Activated CD8-positive, alpha-beta memory T cell treated with anti-CD3 and anti-CD28 coated beads for 1 hour (primary cell): ENCODE measurements at regions not wholly inside any gene's neighbourhood (a gene's known extent, or its start where the extent isn't known, plus 50 kb on each side); places are given as distances from the start of the nearest gene placed in this dataset.
"Not testable (repeated sequence)": the region's sequence is repeated elsewhere in the genome, so short reads cannot be mapped to it uniquely, and the experiment has no call there.

Source experiments
- DNase-seq, 2 donors: peaks; one replicate each; pipeline ENCODE4 v3.0.0-alpha.2; 2020; ENCODE audit warnings: low read depth in 1 of 2; ENCODE audit errors: extremely low read depth in 1 of 2

- no peak for DNase-seq
These were observed 175.2 kb upstream of the ARID1B start for GRCh38 chr6:156602066-156602385.

DNA sequence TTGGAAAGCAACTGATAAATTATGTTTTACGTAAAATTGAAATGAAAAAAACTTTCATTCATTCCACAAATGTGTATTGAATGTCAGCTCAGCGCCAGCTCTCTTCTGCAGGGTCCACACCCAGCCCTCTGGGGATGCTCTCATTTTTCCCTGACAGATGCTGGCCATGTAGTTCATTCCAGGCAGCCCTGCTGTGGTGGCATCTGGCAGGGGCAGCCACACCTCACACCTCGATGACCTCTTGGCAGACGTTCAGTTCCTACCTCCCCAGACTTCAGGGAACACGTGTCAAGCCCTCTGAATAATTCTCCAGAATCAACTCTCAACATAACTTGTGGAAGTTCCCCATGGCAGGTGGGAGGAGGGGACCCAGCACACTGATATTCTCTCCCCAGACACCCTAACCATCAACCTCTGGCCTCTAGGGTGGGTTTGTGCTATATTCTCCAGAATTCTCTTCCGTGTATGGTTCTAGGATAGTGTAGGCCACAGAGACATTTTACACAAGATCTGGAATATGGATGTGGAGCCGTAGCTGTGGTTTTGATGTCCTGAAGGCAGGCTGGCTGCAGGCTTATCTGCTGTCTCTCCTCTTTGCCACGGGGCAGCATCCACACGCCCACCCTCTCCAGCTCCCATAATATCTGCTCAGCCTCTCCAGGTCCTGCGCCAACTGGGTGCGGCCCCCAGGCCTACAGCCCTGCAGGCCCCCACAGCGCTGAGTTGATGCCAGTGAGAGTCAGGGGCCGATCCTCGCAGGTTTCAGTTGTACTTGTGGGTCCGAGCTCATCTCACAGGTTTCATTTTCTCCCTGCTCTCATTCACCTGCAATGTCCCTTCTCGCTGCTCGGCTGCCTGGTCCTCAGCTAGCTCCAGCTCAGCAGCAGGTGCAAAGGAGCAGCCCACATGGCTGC, 175.8 kb upstream of the ARID1B start:
- no peak for DNase-seq

DNA sequence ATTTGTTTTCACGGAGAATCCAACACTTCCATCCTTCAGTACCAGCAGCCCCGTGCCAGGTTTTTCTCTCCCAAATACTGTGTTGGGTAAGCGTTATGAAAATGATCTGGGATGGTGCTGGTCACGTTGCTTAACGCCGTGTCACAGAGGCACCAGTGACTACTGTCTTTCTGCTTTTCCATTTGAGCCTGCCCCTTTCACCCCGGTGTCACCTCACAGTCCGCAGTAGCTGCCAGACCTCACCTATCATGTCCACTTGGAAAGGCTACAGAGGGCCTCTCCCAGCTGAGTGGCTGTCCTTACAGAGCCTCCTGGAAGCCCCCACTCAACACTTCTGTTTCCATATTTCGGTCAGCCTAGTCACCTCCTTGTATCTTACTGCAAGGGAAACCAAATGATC, 176.5 kb upstream of the ARID1B start:
- DNase-seq = no peak

DNA sequence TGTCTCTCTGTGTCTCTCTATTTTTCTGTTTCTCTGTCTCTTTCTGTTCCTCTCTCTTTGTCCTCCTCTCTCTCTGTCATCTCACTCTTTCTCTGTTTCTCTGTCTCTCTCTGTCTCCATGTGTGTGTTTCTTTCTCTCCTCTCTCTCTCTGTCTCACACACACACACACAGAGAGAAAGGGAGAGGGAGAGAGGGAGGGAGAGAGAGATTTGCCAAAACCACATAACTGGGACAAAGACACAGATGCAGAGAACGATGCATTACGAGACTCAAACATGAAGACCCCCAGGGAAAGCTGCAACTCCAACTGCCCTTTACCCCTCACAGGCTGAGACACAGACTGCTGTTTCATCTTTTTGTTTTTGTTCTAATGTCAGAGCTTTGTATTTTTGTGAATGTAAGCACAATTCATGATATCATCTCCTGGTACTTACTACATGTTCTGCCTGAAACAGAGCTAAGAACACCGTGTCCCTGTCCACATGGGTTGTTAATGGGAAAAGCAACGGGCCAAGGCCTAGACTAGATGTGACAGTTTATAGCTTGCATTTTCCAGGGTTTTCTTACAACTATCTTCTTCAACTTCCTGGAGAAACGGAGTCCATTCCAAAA, 177.1 kb upstream of the ARID1B start:
- DNase-seq = no peak

DNA sequence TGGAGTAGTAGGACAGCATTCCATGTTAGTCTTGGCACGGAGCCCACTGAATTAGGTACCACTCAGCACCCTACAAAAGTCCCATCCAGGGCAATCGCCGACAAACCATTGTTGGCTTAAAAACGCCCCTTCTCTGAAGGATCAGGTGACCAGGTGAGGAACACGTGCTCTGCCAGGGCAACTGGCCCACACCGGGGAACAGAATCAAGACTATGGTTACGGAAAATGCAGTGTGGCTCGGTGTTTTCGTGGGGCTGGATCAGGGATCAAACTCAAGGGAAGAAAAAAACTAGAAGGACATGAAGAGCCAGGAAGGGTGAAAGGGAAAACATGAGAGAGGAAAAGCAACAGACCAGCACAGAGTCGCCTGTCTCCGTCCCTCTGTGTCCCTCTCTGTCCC, 177.8 kb upstream of the ARID1B start:
- DNase-seq = no peak

DNA sequence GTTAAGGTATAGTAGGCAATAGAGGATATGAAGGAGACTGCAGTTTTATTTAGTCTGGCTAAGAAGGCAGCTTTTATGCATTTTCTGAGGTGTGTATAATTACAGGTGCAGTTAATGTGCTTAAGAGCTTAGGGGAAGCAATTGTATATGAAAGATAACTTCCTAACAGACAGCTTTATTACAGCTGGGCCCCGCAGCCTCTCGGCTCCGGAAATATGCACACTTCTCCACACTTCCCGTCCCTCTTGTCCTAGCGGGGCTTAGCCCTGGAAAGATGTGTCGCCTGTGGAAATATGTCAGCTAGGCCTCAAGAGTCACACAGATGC, 178.4 kb upstream of the ARID1B start:
- no peak for DNase-seq

- DNase-seq = no peak
These were observed 178.9 kb upstream of the ARID1B start for GRCh38 chr6:156598071-156598854.

GRCh38 chr6:156597095-156597494, 180.1 kb upstream of the ARID1B start:
- DNase-seq = no peak

DNA sequence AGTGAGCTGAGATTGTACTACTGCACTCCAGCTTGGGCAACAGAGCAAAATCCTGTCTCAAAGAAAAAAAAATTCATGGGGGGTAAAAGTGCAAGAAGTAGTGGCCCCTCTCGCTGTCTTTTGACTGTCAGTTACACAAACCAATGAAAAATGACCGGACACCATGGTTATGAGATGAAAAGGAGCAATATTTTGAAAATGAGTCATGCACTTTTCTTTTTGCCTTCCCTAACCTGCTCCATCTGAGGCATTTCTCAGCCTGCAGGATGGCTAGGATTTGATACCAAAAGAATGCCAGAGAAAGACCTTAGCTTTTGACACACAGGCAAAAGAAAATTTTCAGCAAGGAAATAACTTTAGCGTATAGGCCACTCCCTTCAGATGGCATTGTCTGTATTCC, 181.7 kb upstream of the ARID1B start:
- no peak for DNase-seq

- no peak for DNase-seq
These were observed 183.3 kb upstream of the ARID1B start for GRCh38 chr6:156593893-156594292.

- no peak for DNase-seq
These were observed 184.1 kb upstream of the ARID1B start for GRCh38 chr6:156593127-156593526.

- DNase-seq = no peak
These were observed 186.7 kb upstream of the ARID1B start for GRCh38 chr6:156590482-156590881.

DNA sequence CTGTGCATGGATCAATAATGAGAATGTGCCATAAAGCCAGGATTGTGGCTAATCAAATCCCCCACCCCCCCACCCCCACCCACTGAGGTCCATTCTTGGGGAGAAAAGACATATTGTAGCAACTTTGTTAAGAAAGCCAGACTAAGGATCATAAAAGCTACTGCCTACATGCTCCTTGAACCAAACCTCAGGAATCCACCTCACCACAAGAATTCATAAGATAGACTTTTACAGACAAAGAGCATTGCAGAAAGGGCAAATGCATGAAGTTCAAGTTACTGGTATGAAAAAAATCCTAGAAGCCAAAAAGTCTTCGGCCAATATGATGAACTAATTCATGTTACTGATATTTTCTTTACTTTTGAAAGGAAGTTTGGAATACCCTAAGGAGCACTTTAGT, 187.9 kb upstream of the ARID1B start:
- DNase-seq = no peak

- DNase-seq = no peak
These were observed 189.4 kb upstream of the ARID1B start for GRCh38 chr6:156587751-156588301.

DNA sequence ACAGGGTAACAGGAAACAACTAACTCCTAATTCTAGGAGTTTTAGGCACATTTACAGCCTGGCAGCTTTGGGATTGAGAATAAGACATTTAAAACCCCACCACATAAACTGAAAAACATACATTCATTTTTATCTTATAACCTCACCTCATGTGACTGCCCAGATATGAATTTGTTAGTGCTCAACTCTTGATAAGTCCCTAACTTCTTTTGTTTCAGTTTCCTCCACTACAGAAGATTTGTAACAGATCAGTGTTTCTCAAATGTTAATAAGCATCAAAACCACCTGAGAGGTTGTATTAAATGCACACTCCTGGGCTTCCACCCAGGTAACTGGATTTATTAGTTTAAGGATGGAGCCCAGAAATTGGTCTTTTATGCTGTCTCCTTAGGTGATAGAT, 190.1 kb upstream of the ARID1B start:
- DNase-seq = no peak

DNA sequence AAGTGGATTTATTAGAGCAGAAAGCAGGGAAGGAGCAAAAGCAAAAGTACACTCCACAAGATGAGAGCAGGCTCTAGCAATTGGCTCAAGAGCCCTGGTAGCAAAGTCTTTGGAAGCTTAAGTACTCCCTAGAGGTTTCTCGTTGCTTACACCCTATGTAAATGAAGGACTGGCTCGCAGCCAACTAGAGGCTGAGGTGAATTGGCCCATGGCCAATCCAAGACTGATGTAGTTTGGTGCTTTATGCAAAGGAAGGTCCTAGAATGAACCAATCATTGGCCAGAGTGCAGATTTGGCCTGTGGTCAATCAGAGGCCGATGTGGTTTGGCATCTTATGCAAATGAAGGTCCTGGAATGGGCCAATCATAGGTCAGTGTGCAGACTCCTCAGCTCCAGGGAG, 191.3 kb upstream of the ARID1B start:
- no peak for DNase-seq

DNA sequence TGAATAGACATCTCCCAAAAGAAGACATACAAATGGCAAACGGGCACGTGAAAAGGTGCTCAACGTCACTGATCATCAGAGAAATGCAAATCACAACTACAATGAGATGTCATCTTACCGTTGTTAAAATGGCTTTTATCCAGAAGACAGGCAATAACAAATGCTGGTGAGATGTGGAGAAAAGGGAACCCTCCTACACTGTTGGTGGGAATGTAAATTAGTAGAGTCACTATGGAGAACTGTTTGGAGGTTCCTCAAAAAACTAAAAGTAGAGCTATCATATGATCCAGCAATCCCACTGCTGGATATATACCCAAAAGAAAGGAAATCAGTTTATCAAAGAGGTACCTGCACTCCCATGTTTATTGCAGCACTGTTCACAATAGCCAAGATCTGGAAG, 193.1 kb upstream of the ARID1B start:
- not testable (repeated sequence) for DNase-seq

GRCh38 chr6:156583083-156583482, 194.1 kb upstream of the ARID1B start:
- no peak for DNase-seq

- DNase-seq = no peak
These were observed 194.6 kb upstream of the ARID1B start for GRCh38 chr6:156582509-156582992.

GRCh38 chr6:156579564-156579963, 197.6 kb upstream of the ARID1B start:
- DNase-seq = no peak

- DNase-seq = no peak
These were observed 199.4 kb upstream of the ARID1B start for GRCh38 chr6:156577749-156578148.

DNA sequence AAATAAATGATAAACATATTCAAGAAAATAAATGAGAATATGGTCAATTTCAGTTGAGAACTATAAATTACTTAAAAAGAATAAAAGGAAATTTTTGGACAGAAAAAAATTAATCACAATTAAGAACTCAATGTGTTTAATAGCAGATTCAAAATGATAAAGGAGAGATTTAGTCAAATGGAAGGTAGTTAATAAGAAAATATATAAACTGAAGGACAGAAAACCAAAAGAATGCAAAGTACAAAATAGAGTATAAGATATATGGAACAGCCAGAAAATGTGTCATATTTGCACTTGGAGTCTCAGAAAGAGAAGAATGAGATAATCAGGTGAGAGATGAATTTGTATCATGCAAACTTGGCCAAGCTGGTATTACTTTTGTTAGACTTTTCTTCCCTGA, 201.8 kb upstream of the ARID1B start:
- no peak for DNase-seq
